GM19328 (cell line): ENCODE measurements at regions not wholly inside any gene's neighbourhood (a gene's known extent, or its start where the extent isn't known, plus 50 kb on each side); places are given as distances from the start of the nearest gene placed in this dataset.
"Not testable (repeated sequence)": the region's sequence is repeated elsewhere in the genome, so short reads cannot be mapped to it uniquely, and the experiment has no call there.

Source experiments
- ATAC-seq: cut with Tn5 transposase; IDR thresholded peaks from one replicate; pipeline ENCODE4 v1.9.1; 2021; ENCODE audit warnings: mild to moderate bottlenecking, moderate library complexity; ENCODE audit not compliant: unreplicated experiment

DNA sequence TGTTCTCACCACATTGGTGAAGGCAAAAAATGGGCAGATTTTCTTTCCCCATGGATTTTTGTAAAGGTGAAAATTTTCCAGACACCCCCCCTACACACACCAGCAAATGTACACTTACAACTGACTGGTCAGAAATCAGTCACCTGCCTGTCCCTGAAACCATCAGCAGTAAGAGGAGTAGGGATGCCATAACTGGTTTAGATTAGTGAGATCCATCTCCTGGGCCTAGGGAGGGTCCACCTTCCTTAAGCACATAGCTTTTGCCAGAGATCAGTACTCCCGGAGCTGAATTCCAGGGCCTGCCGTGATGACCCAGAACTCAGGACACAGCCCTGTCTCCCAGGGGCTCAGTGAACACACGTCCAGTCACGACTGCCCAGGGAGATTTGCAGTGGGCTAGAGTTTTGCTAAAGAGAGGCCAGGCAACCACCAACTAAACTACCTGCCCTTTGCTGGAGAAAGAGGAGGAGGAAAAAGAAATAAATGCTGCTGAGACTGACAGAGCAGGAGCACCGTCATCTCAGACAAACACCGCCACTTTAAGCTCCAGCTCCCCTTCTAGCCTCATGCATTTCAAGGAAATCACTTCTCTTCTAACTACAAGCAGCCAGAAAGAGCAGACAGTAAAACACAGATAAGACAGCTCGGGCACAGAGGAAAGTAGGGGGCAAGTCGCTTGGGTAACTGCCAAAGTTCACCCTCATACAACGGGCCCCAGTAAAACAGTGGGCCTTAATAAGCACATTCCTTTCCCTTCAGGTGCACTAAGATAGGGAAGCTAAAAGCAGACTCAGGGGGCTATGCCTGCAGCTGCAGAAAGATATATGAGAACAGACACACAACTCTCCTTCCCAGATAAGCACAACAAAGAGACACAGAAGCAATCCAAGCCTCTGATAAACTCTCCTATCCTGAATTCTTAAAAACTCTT lies 82.6 kb upstream of the SPTLC3 start:
- ATAC-seq, result no peak

DNA sequence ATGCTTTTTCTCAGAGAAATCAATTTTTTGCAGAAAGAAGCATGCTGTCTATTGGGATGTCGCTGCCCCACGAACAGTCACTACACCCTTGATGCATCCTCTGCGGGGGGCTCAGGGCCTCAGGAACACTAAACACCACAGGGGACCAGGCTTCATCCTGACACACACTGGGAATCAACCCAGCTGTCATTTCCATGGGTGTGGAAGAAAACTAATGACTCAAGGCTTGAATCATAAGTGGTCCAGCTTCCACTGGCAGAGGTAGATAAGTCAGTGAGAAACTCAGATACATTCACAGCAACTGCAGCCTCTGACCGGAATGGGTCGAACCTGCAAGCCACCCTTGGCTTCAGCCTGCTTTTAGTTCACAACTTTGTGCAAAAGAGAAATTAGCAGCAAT lies 81.3 kb upstream of the SPTLC3 start:
- no peak for ATAC-seq

DNA sequence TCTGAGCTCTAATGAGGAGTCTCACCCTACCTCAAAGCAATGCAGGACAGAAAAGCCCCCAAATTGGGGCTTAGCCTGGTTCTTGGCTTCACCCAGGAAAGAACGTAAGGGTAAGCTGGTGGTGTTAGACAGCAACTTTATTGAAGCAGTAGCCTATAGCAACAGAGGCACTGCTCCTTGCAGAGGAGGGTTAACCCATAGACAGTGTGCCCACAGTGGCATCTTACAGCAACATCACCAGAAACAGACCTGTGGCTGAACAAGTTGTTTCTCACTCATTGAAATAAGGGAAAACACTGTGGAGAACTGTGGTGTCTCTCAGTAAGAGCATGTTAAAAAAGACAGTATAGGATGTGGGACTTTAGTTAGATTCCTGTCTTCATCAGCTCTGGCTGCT lies 80.4 kb upstream of the SPTLC3 start:
- ATAC-seq, result no peak

DNA sequence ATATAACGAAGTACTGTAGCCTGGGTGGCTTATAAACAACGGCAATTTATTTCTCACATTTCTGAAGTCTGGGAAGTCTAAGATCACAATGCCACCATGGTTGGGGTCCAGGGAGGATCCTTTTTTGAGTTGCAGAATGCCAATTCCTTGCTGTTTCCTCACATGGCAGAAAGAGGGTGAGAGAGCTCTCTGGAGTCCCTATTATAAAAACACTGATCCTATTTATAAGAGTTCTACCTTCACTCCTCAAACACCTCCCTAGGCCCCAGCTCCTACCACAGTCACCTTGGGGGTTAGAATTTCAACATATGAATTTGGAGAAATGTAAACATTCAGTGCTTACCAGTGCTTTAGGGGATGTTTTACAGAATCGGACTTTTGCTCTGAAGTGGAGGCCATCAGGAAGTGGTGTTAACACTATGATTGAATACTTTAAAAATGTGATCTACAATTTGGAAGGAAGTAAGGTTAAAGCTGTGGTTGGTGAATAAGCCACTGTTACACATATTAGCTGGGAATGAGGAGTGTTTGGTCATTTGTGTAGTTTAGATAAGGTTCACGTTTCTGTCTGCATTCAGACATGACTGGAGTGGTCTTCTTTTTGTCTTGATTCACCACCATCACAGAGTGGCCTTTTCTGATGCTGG lies 79.9 kb upstream of the SPTLC3 start:
- no peak for ATAC-seq

DNA sequence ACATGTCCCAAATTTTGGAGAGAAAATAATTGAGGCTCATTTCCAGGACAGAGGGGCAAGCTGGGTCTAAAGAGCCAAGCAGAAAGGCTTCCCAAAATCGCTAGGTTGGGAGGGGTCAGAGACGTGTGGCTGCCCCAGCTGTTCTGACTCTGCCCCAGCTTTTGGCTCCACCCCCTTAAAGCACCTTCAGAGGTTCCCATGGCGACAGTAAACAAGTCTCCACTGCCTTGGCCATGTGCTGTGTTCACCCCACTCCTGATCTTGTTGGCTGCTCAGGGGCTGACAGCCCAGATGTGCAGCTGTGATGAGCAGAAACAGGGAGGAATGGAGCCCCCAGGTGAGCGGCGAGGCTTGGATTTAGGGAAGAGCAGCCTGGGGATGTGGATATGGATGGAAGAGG lies 72.8 kb upstream of the SPTLC3 start:
- ATAC-seq, result no peak

- ATAC-seq, result no peak
Measured at GRCh38 chr20:12936524-12936923, 72.2 kb upstream of the SPTLC3 start.

GRCh38 chr20:12941025-12941424 lies 67.7 kb upstream of the SPTLC3 start:
- ATAC-seq, result no peak

DNA sequence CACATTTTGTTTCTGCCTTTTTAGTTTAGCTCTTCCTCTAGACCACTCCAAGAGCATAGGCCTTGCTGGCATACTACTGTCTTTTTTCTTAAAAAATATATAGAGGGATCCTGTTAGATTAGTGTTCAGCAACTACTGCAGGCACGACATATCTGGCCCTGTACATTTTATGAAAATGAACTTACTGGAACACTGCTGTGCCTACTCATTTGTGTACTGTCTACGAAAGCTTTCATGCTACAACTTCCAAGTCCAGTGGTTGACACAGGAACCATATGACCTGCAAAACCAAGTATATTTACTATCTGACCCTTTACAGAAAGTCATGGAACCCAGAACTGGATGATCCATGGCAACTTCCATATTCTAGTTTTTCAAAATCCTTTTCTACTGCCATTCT lies 66.6 kb upstream of the SPTLC3 start:
- ATAC-seq, result no peak

DNA sequence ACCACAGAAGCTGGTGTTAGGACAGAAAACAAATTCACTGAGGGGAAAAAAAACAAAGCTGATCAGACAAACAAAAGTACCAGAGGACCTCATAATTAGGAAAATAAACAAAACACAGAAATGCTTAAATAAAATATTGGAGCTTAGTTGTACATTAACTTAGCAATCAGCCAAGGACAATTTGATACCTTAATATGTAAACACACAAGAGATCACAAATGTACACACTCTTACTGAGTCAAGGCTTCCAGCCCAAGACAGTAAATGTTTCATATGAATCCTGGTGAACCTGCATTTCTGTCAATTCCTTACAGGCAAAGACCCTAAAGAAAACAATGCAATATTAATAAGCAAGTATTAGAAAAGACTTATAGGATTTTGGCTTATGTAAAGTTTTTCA lies 62.0 kb upstream of the SPTLC3 start:
- no peak for ATAC-seq

- ATAC-seq, result no peak
Measured at GRCh38 chr20:12947691-12948090, 61.1 kb upstream of the SPTLC3 start.

GRCh38 chr20:12949429-12949980 lies 59.3 kb upstream of the SPTLC3 start:
- no peak for ATAC-seq

GRCh38 chr20:12954254-12954653 lies 54.5 kb upstream of the SPTLC3 start:
- not testable (repeated sequence) for ATAC-seq

GRCh38 chr20:12955611-12956010 lies 53.2 kb upstream of the SPTLC3 start:
- no peak for ATAC-seq

DNA sequence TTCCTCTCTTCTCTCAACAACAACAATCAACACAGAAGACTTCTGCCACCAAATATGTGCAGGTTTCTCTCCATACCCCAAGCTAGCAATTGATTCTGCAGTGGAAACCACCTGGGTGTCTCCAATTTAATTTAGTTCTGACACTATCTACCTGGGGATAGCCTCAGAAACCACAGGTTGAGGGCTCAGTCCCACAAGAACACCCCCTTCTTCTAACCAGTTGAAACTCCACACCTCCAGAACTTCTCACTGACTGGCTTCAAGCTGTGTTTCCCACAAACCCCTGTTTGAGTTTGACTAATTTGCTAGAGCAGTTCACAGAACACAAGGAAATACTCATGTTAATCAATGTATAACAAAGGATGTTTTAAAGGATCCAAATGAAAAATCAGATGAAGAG lies 52.5 kb upstream of the SPTLC3 start:
- no peak for ATAC-seq

DNA sequence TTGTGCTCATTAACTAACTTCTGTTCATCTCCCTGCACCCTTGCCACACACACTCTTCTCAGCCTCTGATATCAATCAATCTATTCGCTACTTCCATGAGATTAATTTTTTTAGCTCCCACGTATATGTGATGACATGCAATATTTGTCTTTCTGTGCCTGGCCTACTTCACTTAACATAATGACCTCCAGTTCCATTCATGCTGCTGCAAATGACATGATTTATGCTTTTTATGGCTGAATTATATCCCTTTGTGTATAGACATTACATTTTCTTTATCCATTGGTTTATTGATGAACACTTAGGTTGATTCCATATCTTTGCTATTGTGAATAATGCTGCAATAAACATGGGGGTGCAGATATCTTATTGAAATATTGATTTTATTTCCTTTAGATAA lies 50.8 kb upstream of the SPTLC3 start:
- ATAC-seq, result no peak
